ENCODE measurements at regions not wholly inside any gene's neighbourhood (a gene's known extent, or its start where the extent isn't known, plus 50 kb on each side); places are given as distances from the start of the nearest gene placed in this dataset.

DNA sequence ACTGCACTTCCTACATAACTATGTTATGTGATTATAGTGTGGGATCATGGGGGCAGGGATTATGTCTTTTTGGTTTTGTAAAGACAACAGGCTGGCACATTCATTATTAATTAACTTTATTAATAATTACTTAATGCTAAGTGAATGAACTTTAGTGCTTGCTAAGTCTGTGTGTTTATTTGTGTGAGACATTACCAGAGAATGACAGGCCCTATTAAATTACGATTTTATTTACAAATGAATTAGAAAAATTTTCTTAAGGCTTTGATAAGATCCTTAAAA, 100.9 kb downstream of the CD83 start:
- no peak for DNase-seq (ENCODE audit: low read depth)
- no peaks in the 10 kb centered on the region for H3K36me3 ChIP-seq (ENCODE audit: control insufficient read depth, insufficient read depth, low read length)
- no peak overlapping the region for H3K4me3 ChIP-seq (ENCODE audit: low read depth, low read length)
- TF ChIP-seq, protein P1, sequence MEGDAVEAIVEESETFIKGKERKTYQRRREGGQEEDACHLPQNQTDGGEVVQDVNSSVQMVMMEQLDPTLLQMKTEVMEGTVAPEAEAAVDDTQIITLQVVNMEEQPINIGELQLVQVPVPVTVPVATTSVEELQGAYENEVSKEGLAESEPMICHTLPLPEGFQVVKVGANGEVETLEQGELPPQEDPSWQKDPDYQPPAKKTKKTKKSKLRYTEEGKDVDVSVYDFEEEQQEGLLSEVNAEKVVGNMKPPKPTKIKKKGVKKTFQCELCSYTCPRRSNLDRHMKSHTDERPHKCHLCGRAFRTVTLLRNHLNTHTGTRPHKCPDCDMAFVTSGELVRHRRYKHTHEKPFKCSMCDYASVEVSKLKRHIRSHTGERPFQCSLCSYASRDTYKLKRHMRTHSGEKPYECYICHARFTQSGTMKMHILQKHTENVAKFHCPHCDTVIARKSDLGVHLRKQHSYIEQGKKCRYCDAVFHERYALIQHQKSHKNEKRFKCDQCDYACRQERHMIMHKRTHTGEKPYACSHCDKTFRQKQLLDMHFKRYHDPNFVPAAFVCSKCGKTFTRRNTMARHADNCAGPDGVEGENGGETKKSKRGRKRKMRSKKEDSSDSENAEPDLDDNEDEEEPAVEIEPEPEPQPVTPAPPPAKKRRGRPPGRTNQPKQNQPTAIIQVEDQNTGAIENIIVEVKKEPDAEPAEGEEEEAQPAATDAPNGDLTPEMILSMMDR (IDR thresholded peaks at IDR 0.05; ENCODE audit: insufficient read depth, low read length, poor library complexity, severe bottlenecking), result no peak
- no peaks in the 10 kb centered on the region for H3K27me3 ChIP-seq (ENCODE audit: control insufficient read depth, insufficient read depth, low read length)

DNA sequence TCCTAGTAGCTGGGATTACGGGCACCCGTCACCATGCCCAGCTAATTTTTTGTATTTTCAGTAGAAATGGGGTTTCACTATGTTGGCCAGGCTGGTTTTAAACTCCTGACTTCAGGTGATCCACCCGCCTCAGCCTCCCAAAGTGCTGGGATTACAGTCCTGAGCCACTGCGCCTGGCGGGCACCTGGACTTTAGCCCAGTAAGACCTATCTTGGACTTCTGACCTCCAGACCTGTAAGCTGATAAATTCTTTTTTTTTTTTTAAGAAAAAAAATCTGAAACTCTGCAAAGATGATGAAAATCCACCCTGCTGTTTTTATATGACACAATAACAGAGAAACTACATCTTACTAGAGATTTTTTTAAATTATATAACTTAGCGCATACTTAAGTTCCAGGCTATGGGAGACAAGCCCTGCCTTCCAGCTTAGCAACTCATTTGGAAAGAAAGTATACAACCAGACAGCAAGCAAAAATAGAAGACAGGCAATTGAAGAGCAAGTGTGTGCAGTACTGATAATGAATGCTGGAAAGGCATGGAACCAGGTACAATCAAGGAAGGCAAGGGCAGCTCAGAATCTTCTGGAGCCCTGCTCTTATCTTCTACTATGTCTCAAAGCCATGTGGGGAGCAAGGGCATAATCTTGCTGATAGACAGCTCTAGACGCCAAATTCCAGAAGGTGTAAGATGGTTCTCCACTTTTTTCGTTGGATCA, 104.2 kb downstream of the CD83 start:
- no peak for DNase-seq (ENCODE audit: low read depth)
- Histone ChIP-seq H3K4me3 (ENCODE audit: low read depth, low read length) (no peak overlapping the region), H3K36me3 (ENCODE audit: control insufficient read depth, insufficient read depth, low read length) (no peaks in the 10 kb centered on the region), H3K27me3 (ENCODE audit: control insufficient read depth, insufficient read depth, low read length) (no peaks in the 10 kb centered on the region)
- TF ChIP-seq, protein P1 (IDR thresholded peaks at IDR 0.05; ENCODE audit: insufficient read depth, low read length, poor library complexity, severe bottlenecking), result no peak

- Histone ChIP-seq H3K36me3 (ENCODE audit: control insufficient read depth, insufficient read depth, low read length) (no peaks in the 10 kb centered on the region), H3K4me3 (ENCODE audit: low read depth, low read length) (no peak overlapping the region), H3K27me3 (ENCODE audit: control insufficient read depth, insufficient read depth, low read length) (no peaks in the 10 kb centered on the region)
- TF ChIP-seq, protein P1 (IDR thresholded peaks at IDR 0.05; ENCODE audit: insufficient read depth, low read length, poor library complexity, severe bottlenecking), result no peak
- DNase-seq (ENCODE audit: low read depth), result no peak
These were observed 105.4 kb downstream of the CD83 start for GRCh38 chr6:14222956-14223355.

GRCh38 chr6:14224359-14225103, 107.0 kb downstream of the CD83 start:
- no peak for DNase-seq (ENCODE audit: low read depth)
- no peaks in the 10 kb centered on the region for H3K36me3 ChIP-seq (ENCODE audit: control insufficient read depth, insufficient read depth, low read length)
- TF ChIP-seq, protein P1 (IDR thresholded peaks at IDR 0.05; ENCODE audit: insufficient read depth, low read length, poor library complexity, severe bottlenecking), result no peak

DNA sequence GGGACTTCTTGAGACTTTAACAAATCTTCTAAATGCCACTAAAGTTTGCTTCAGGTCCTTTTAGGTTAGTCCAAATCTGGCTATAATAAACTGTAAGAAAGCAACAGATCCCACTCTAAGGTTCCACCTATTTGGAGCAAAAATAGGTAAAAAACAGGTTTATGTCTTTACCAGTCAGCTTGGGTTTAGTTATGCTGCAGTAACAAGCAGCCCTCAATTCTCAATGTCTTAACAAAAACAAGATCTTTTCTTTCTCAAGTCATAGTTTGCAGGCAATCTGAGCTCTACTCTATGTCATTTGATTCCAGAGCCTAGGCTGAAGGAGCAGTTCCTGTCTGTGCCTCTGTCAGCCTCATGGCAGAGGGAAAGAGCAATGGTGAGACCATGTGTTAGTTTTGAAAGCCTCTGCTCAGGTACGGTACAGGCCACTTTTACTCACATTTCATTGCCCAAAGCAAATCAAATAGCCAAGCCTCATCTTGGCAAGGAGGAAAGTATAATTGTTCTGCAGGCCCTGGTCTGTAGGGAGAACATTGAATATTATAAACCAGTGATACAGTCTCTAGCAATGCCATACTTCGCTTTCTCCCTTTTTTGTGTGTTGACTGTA, 108.6 kb downstream of the CD83 start:
- TF ChIP-seq, protein P1 (IDR thresholded peaks at IDR 0.05; ENCODE audit: insufficient read depth, low read length, poor library complexity, severe bottlenecking), result no peak
- no peak overlapping the region for H3K4me3 ChIP-seq (ENCODE audit: low read depth, low read length)
- no peaks in the 10 kb centered on the region for H3K27me3 ChIP-seq (ENCODE audit: control insufficient read depth, insufficient read depth, low read length)
- H3K36me3 ChIP-seq (ENCODE audit: control insufficient read depth, insufficient read depth, low read length), result no peaks in the 10 kb centered on the region
- no peak for DNase-seq (ENCODE audit: low read depth)

More at GRCh38 chr6:14224359-14225103, 107.0 kb downstream of the CD83 start:
- Histone ChIP-seq H3K27me3 (ENCODE audit: control insufficient read depth, insufficient read depth, low read length) (no peaks in the 10 kb centered on the region), H3K4me3 (ENCODE audit: low read depth, low read length) (no peak overlapping the region)
